Cardiac fibroblast (primary cell): ENCODE measurements at regions not wholly inside any gene's neighbourhood (a gene's known extent, or its start where the extent isn't known, plus 50 kb on each side); places are given as distances from the start of the nearest gene placed in this dataset.

ENCODE experiments used
- DNase-seq, 2 donors: peaks; one replicate each; pipeline versions ENCODE4 v3.0.0 to v3.0.0-alpha.2; 2010; ENCODE audit warnings: low read depth in 2 of 2
- H3K4me3 ChIP-seq, 2 donors: replicated peaks in 1 of 2; 1 replicate in 1 of 2; 2 replicates in 1 of 2; pipeline ENCODE4 v1.5.1; 2011; ENCODE audit warnings: low read depth in 2 of 2, low read length in 2 of 2, mild to moderate bottlenecking in 2 of 2, moderate library complexity in 1 of 2
- TF ChIP-seq, protein P1 (sequence below): IDR thresholded peaks from one replicate; pipeline ENCODE4 v1.5.1; 2011; ENCODE audit warnings: low read depth, mild to moderate bottlenecking, low read length, inconsistent platforms

DNA sequence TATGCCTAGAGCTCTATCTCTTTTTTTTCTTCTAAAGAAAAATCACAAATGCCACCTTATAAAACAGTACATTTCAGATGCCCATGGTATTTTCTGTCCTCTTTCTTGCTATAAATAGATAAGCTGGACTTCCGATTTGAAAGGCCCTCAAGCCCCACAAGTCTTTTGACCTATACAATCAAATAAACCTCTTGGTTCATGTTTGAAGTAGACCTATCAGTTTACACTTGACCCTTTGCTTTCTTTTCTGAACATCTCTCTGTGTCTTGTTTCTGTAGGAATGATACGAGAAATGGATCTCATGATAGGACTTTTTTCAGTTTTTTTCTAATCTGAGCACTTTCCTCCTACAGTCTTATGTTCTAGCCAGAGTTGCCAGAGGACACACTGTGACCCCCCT lies 327.2 kb downstream of the SOX9 start:
- no peak overlapping the region for H3K4me3 ChIP-seq
- TF ChIP-seq, protein P1, sequence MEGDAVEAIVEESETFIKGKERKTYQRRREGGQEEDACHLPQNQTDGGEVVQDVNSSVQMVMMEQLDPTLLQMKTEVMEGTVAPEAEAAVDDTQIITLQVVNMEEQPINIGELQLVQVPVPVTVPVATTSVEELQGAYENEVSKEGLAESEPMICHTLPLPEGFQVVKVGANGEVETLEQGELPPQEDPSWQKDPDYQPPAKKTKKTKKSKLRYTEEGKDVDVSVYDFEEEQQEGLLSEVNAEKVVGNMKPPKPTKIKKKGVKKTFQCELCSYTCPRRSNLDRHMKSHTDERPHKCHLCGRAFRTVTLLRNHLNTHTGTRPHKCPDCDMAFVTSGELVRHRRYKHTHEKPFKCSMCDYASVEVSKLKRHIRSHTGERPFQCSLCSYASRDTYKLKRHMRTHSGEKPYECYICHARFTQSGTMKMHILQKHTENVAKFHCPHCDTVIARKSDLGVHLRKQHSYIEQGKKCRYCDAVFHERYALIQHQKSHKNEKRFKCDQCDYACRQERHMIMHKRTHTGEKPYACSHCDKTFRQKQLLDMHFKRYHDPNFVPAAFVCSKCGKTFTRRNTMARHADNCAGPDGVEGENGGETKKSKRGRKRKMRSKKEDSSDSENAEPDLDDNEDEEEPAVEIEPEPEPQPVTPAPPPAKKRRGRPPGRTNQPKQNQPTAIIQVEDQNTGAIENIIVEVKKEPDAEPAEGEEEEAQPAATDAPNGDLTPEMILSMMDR: no peak
- DNase-seq: no peak

DNA sequence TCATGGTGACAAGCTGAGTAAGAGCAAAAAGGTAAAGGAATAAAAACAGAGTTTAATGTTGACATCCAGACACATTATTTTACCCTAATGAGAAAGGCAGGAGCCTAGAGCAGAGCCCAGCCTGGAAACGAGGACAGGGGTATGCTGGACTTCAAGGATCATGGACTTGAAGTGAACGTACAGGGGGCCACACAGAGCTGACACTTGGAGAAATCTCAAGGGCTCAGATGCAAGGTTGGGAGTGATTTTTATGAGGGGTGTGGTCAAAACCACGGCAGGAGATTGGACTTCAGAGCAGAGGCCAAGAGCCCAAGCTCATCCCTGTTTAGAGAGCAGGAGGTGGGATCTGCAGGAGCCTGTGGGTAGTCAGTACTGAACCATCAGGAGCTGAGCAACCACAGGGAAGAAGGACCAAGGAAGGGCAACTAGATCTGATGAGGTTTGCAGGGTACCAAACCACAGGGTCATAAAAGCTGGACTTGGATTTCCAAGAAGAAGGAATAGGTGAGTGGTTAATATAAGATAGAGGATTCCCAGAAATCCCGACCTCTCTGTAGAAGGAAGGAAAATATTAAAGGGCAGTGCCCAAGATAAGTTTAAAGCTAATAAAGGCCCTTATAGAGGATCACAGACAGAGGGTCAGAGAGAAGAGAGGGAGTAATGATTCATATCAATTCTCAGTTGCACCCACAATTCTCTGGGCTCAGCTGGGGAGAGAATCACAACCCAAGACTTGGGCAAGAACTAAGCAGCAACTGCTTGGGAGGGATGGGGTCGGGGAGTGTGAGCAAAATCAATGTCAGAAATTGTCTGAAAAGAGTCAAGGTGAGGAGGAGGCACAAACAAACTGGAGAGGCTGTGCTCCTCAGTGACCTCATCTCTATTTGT lies 331.7 kb downstream of the SOX9 start:
- H3K4me3 ChIP-seq: no peak overlapping the region
- DNase-seq: no peak
- TF ChIP-seq, protein P1: no peak

DNA sequence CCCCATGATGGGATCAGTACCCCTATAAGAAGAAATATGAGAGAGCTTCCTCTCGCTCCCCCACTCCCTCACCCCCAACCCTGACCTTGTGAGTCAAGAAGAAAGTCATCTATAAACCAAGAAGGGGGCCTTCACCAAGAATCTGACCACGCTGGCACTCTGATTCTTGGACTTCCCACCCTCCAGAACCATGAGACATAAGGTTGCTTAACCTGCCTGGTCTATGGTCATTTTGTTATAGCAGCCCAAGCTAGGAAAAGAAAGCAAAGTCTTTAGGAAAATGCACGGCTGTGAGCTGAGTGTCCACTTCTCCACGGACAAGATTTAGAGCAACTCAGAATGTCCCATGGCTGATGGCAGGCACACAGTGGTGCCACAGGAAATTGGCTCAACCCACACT lies 333.5 kb downstream of the SOX9 start:
- DNase-seq: no peak
- H3K4me3 ChIP-seq: no peak overlapping the region
- TF ChIP-seq, protein P1: no peak

DNA sequence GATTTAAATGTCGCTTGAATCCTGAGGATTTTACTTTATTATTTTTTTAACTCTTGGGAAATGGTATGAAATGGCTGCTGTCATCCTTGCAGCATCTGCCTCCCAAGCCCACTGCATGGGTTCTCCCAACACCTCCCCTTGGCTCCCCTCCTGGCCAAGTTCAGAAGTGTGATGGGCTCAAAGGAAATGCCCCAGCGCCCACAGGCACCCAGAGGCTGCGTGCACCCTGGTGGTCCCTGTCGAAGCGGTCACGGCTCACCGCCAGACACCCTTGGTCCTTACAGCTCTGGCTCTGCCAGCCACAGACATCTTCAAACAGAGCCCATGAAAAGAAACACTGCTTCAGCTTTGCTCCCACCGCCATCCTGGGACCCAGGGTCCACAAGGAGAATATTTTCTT lies 334.7 kb downstream of the SOX9 start:
- no peak overlapping the region for H3K4me3 ChIP-seq
- TF ChIP-seq, protein P1: no peak
- DNase-seq: no peak

DNA sequence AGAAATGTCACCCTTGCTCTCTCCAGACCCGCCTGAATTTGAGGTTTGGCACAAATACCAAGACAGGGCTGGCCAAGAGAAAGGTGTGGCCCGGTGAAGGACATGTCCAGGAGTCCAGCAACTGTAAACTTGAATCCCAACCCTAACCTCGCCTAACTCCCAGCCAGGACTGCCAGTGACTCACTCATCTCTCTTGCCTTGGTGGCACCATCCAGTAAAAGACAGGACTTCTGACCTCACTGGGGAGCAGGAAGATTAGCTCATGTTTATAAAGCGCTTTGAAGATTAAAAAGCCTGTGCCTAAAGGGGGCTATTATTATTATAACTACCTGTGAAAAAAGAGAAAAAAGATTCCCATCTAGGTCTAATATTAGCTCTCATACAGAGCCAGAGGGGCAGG lies 335.3 kb downstream of the SOX9 start:
- TF ChIP-seq, protein P1: no peak
- H3K4me3 ChIP-seq: no peak overlapping the region
- DNase-seq: peak; percentile 38 to 52

DNA sequence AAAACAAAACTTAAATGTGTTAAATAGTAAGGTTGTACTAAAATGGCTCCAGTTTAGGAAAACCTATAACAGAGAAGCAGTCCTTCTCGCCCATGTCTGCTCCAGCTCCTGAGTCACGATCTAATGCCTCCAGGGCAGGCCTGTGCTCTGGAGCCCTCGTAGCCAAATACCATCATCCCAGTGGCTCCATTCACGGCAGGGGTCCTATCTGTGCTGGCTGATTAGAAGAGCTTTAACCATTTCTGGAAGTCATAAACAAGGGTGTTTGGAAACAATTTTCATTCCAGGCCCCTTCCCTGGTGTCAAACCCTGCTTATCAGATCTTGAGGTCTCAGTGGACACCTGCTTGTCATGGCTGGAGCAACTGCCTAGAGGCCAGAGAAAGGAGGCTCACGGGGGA lies 336.9 kb downstream of the SOX9 start:
- TF ChIP-seq, protein P1: no peak
- no peak for DNase-seq
- H3K4me3 ChIP-seq: no peak overlapping the region

DNA sequence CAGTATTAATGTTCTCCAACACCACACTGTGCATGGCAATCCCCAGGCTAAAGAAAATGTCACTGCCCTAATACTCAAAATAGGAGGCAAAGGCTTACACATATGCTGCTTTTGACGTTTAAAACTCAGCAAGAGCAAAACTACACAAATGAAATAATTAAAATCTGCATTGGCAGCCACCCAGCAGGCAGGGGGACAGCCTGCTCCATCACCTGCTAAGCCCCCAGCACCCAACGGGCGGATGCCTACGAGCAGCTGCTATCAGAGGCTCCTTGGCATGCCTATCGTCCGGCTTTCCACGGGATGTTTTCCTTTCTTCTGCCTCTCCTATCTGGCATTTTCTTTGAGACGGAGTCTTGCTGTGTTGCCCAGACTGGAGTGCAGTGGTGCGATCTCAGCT lies 337.5 kb downstream of the SOX9 start:
- no peak for DNase-seq
- TF ChIP-seq, protein P1: no peak
- no peak overlapping the region for H3K4me3 ChIP-seq
